ENCODE measurements at regions not wholly inside any gene's neighbourhood (a gene's known extent, or its start where the extent isn't known, plus 50 kb on each side); places are given as distances from the start of the nearest gene placed in this dataset.

- no peaks in the 10 kb centered on the region for H3K9me1 ChIP-seq (ENCODE audit: insufficient read depth, low read length)
- H2BK20ac ChIP-seq (ENCODE audit: low read depth, low read length), result no peak overlapping the region
- no peak overlapping the region for H3K14ac ChIP-seq (replicated peaks; ENCODE audit: low read depth, low read length)
- H3K23ac ChIP-seq (ENCODE audit: low read depth, low read length), result no peak overlapping the region
- dilution Hi-C loops (cut with HindIII; ENCODE audit: low sequenced_read_pairs, unreplicated experiment) (no loop called here), in situ Hi-C loops (cut with MboI; ENCODE audit: low sequenced_read_pairs) (no loop called here), intact Hi-C loops (cut with micrococcal nuclease) (no loop called here)
- no peak overlapping the region for H4K8ac ChIP-seq (ENCODE audit: low read depth in 2 of 2, low read length in 2 of 2)
- H4K20me1 ChIP-seq (ENCODE audit: insufficient read depth, low read length), result no peaks in the 10 kb centered on the region
- no peak for ATAC-seq (ENCODE audit: low read depth)
- no peaks in the 10 kb centered on the region for H3K4me1 ChIP-seq (ENCODE audit: control insufficient read depth, insufficient read depth, low read length)
- H3K9me3 ChIP-seq (ENCODE audit: control insufficient read depth, insufficient read depth, low read length), result no peaks in the 10 kb centered on the region
- no peaks in the 10 kb centered on the region for H3K27me3 ChIP-seq (ENCODE audit: control insufficient read depth, insufficient read depth, low read length)
- H2AK9ac ChIP-seq (replicated peaks; ENCODE audit: low read depth, low read length, poor library complexity), result no peak overlapping the region
- H2BK15ac ChIP-seq (ENCODE audit: low read depth, low read length), result no peak overlapping the region
- no peak overlapping the region for H3K4me3 ChIP-seq (ENCODE audit: insufficient read depth, low read depth, low read length)
- no peak for DNase-seq
- no peaks in the 10 kb centered on the region for H3K79me1 ChIP-seq (ENCODE audit: low read depth in 1 of 2, low read length in 2 of 2)
- H3K4me2 ChIP-seq (ENCODE audit: low read depth, low read length), result no peak overlapping the region
- TF ChIP-seq CHD1 (IDR thresholded peaks at IDR 0.05; ENCODE audit: low read depth, low read length) (no peak), RCOR1 (IDR thresholded peaks at IDR 0.05; ENCODE audit: insufficient replicate concordance, low read length) (no peak), SMC3 (IDR thresholded peaks at IDR 0.05; ENCODE audit: low read depth, low read length) (no peak), RFX5 (IDR thresholded peaks at IDR 0.05; ENCODE audit: low read depth, low read length) (no peak), MAZ (IDR thresholded peaks at IDR 0.05; ENCODE audit: borderline replicate concordance, low read depth, low read length) (no peak), RAD21 (IDR thresholded peaks at IDR 0.05; ENCODE audit: low read length) (no peak), CTCF (conservative IDR thresholded peaks at IDR 0.05; ENCODE audit: low read depth, low read length) (no peak)
- no peak overlapping the region for H3K56ac ChIP-seq (ENCODE audit: extremely low read depth, insufficient read depth, low read length)
- H3K9ac ChIP-seq (ENCODE audit: low read depth, low read length), result no peak overlapping the region
- no CpG with 5 or more reads among the region's 1 CpG for WGBS, 2 experiments (ENCODE audit: extremely low coverage in 2 of 2, insufficient read length in 1 of 2)
- no peak overlapping the region for H3K18ac ChIP-seq (ENCODE audit: low read depth, low read length)
- no peak overlapping the region for H2AFZ ChIP-seq (replicated peaks; ENCODE audit: low read length, poor library complexity)
- no peak overlapping the region for H2BK5ac ChIP-seq (ENCODE audit: low read depth, low read length, poor library complexity, severe bottlenecking)
- H4K91ac ChIP-seq (ENCODE audit: insufficient read depth, low read depth, low read length), result no peak overlapping the region
- no peak overlapping the region for H2AK5ac ChIP-seq (ENCODE audit: low read depth, low read length)
- H3K4ac ChIP-seq (ENCODE audit: low read depth, low read length), result no peak overlapping the region
- no TSS peak for BruUV-seq (replicated peaks)
- ChIA-PET CTCF (no interaction called here), POLR2A (ENCODE audit: unreplicated experiment) (no interaction called here)
- H3K27ac ChIP-seq (ENCODE audit: insufficient read depth, low read length), result no peak overlapping the region
- no peak overlapping the region for H4K5ac ChIP-seq (ENCODE audit: low read depth, low read length)
- no peaks in the 10 kb centered on the region for H3K36me3 ChIP-seq (ENCODE audit: control insufficient read depth, insufficient read depth, low read length)
- no peak overlapping the region for H2BK120ac ChIP-seq (ENCODE audit: low read depth, low read length)
Measured at GRCh38 chr14:86613786-86614185, 1083.8 kb downstream of the FLRT2 start.

Data from IMR-90 (cell line).